MM.1S (cell line): ENCODE measurements at regions not wholly inside any gene's neighbourhood (a gene's known extent, or its start where the extent isn't known, plus 50 kb on each side); places are given as distances from the start of the nearest gene placed in this dataset.

Experiments used
- DNase-seq: peaks from one replicate; pipeline ENCODE4 v3.0.0-alpha.2; 2015
- H2AFZ ChIP-seq: fragments of 300-600 bp; sonication (generic); 2 replicates; pipeline ENCODE4 v1.6.0; 2016; ENCODE audit warnings: antibody characterized with exemption, low read length
- H3F3A ChIP-seq: fragments of 300-600 bp; sonication (generic); 2 replicates; pipeline ENCODE4 v1.6.1; 2016; ENCODE audit warnings: mild to moderate bottlenecking, antibody characterized with exemption, low read length, moderate library complexity, mixed read lengths; ENCODE audit not compliant: insufficient read depth
- H3K27ac ChIP-seq: fragments of 300-600 bp; sonication (generic); 2 replicates; pipeline ENCODE4 v1.5.1; 2016; ENCODE audit warnings: mild to moderate bottlenecking, low read length
- H3K27me3 ChIP-seq: fragments of 300-600 bp; sonication (generic); replicated peaks from 2 replicates; pipeline ENCODE4 v1.6.0; 2016; ENCODE audit warnings: low read length; ENCODE audit not compliant: insufficient read depth
- H3K36me3 ChIP-seq: fragments of 300-600 bp; sonication (generic); replicated peaks from 2 replicates; pipeline ENCODE4 v1.6.1; 2016; ENCODE audit warnings: mild to moderate bottlenecking, low read length, mixed read lengths; ENCODE audit not compliant: insufficient read depth
- H3K4me1 ChIP-seq: fragments of 300-600 bp; sonication (generic); 2 replicates; pipeline ENCODE4 v1.6.1; 2016; ENCODE audit warnings: low read length, mixed read lengths
- H3K4me2 ChIP-seq: fragments of 300-600 bp; sonication (generic); 2 replicates; pipeline ENCODE4 v1.6.0; 2016; ENCODE audit warnings: low read depth, low read length
- H3K4me3 ChIP-seq: fragments of 300-600 bp; sonication (generic); 2 replicates; pipeline ENCODE4 v1.5.1; 2016; ENCODE audit warnings: low read length, mixed read lengths
- H3K79me2 ChIP-seq: fragments of 300-600 bp; sonication (generic); 2 replicates; pipeline ENCODE4 v1.6.1; 2016; ENCODE audit warnings: mixed run types, low read length, mixed read lengths
- H3K9ac ChIP-seq: fragments of 300-600 bp; sonication (generic); 2 replicates; pipeline ENCODE4 v1.6.1; 2016; ENCODE audit warnings: low read length, mixed read lengths
- H3K9me2 ChIP-seq: fragments of 300-600 bp; sonication (generic); replicated peaks from 2 replicates; pipeline ENCODE4 v1.6.1; 2016; ENCODE audit warnings: mild to moderate bottlenecking, low read length, mixed read lengths; ENCODE audit not compliant: insufficient read depth
- H3K9me3 ChIP-seq: fragments of 300-600 bp; sonication (generic); replicated peaks from 2 replicates; pipeline ENCODE4 v1.6.1; 2016; ENCODE audit warnings: mild to moderate bottlenecking, low read length, mixed read lengths; ENCODE audit not compliant: insufficient read depth
- H4K20me1 ChIP-seq: fragments of 300-600 bp; sonication (generic); 2 replicates; pipeline ENCODE4 v1.6.1; 2016; ENCODE audit warnings: mild to moderate bottlenecking, low read length, moderate library complexity, mixed read lengths; ENCODE audit not compliant: insufficient read depth
- CTCF ChIP-seq: fragments of 300-600 bp; sonication (generic); IDR thresholded peaks from 2 replicates; pipeline ENCODE4 v1.5.1; 2016; ENCODE audit warnings: antibody characterized with exemption, low read length, mixed read lengths
- EZH2 ChIP-seq: fragments of 300-600 bp; sonication (generic); optimal IDR thresholded peaks from 2 replicates; pipeline ENCODE3; 2017; ENCODE audit warnings: low read depth, mild to moderate bottlenecking, antibody characterized with exemption, low read length, mixed read lengths
- EZH2phosphoT487 ChIP-seq: fragments of 300-600 bp; sonication (generic); IDR thresholded peaks from 2 replicates; pipeline ENCODE4 v1.6.1; 2018; ENCODE audit warnings: antibody characterized with exemption, low read length

GRCh38 chr16:6947291-6947690 lies 385.4 kb upstream of the RBFOX1 start:
- no peaks in the 10 kb centered on the region for H3K9me2 ChIP-seq
- no peaks in the 10 kb centered on the region for H3K79me2 ChIP-seq
- H4K20me1 ChIP-seq: no peaks in the 10 kb centered on the region
- H3K36me3 ChIP-seq: no peaks in the 10 kb centered on the region
- no peak overlapping the region for H3K4me2 ChIP-seq
- no peak overlapping the region for H3K27ac ChIP-seq
- no peaks in the 10 kb centered on the region for H3K4me1 ChIP-seq
- H3K9ac ChIP-seq: no peak overlapping the region
- no peaks in the 10 kb centered on the region for H3K9me3 ChIP-seq
- DNase-seq: no peak
- no peak overlapping the region for H2AFZ ChIP-seq
- no peak for TF ChIP-seq EZH2phosphoT487
- no peak for TF ChIP-seq EZH2
- TF ChIP-seq CTCF: no peak
- H3K27me3 ChIP-seq: no peaks in the 10 kb centered on the region
- no peak overlapping the region for H3K4me3 ChIP-seq
- no peaks in the 10 kb centered on the region for H3F3A ChIP-seq

- H4K20me1 ChIP-seq: no peaks in the 10 kb centered on the region
- no peak for TF ChIP-seq EZH2
- no peak for TF ChIP-seq EZH2phosphoT487
- TF ChIP-seq CTCF: no peak
- no peaks in the 10 kb centered on the region for H3K27me3 ChIP-seq
These were observed 385.8 kb upstream of the RBFOX1 start for GRCh38 chr16:6946802-6947201.

GRCh38 chr16:6946106-6946505 lies 386.5 kb upstream of the RBFOX1 start:
- H3K4me1 ChIP-seq: no peaks in the 10 kb centered on the region
- H3K9me3 ChIP-seq: no peaks in the 10 kb centered on the region
- H3K79me2 ChIP-seq: no peaks in the 10 kb centered on the region
- no peaks in the 10 kb centered on the region for H4K20me1 ChIP-seq
- no peaks in the 10 kb centered on the region for H3K27me3 ChIP-seq
- no peak for TF ChIP-seq EZH2phosphoT487
- TF ChIP-seq CTCF: no peak
- no peak for TF ChIP-seq EZH2
- H3K9me2 ChIP-seq: no peaks in the 10 kb centered on the region
- H3K27ac ChIP-seq: no peak overlapping the region
- no peaks in the 10 kb centered on the region for H3F3A ChIP-seq
- H3K36me3 ChIP-seq: no peaks in the 10 kb centered on the region
- no peak overlapping the region for H2AFZ ChIP-seq
- no peak overlapping the region for H3K4me2 ChIP-seq
- H3K4me3 ChIP-seq: no peak overlapping the region
- no peak for DNase-seq
- H3K9ac ChIP-seq: no peak overlapping the region

More at GRCh38 chr16:6946802-6947201, 385.8 kb upstream of the RBFOX1 start:
- H3K9me2 ChIP-seq: no peaks in the 10 kb centered on the region
- no peak for DNase-seq
- H3K4me2 ChIP-seq: no peak overlapping the region
- H3K9me3 ChIP-seq: no peaks in the 10 kb centered on the region
- no peaks in the 10 kb centered on the region for H3K36me3 ChIP-seq
- no peaks in the 10 kb centered on the region for H3F3A ChIP-seq
- no peak overlapping the region for H3K9ac ChIP-seq
- H3K27ac ChIP-seq: no peak overlapping the region
- H3K4me3 ChIP-seq: no peak overlapping the region
- no peaks in the 10 kb centered on the region for H3K4me1 ChIP-seq
- no peaks in the 10 kb centered on the region for H3K79me2 ChIP-seq
- H2AFZ ChIP-seq: no peak overlapping the region
